Heart right ventricle (tissue), 16 donors: ENCODE measurements at regions not wholly inside any gene's neighbourhood (a gene's known extent, or its start where the extent isn't known, plus 50 kb on each side); places are given as distances from the start of the nearest gene placed in this dataset.

Source experiments
- ATAC-seq, 8 donors: fragments of 200-7000 bp; cut with Tn5 transposase; one replicate each; pipeline ENCODE4 v1.9.1; 2020; ENCODE audit warnings: mild to moderate bottlenecking in 8 of 8, moderate library complexity in 8 of 8, moderate number of reproducible peaks in 1 of 8
- DNase-seq, 2 donors: peaks; one replicate each; pipeline ENCODE4 v3.0.0-alpha.2; 2020
- H3K27ac ChIP-seq, 10 donors: fragments of 200-600 bp; sonication (generic) in 2 of 10; one replicate each; pipeline versions ENCODE4 v1.5.0 to v1.8.0; 2020 to 2022; ENCODE audit warnings: mild to moderate bottlenecking in 3 of 10
- H3K27me3 ChIP-seq, 7 donors: fragments of 200-600 bp; one replicate each; pipeline ENCODE4 v1.8.0; 2021 to 2022; ENCODE audit warnings: mild to moderate bottlenecking in 2 of 7
- H3K36me3 ChIP-seq, 9 donors: fragments of 200-600 bp; sonication (generic) in 1 of 9; one replicate each; pipeline versions ENCODE4 v1.5.0 to v1.8.0; 2020 to 2022; ENCODE audit warnings: mild to moderate bottlenecking in 2 of 9
- H3K4me1 ChIP-seq, 9 donors: fragments of 200-600 bp; sonication (generic) in 1 of 9; one replicate each; pipeline versions ENCODE4 v1.5.0 to v1.8.0; 2020 to 2022; ENCODE audit warnings: mild to moderate bottlenecking in 4 of 9
- H3K4me3 ChIP-seq, 10 donors: fragments of 200-600 bp; sonication (generic) in 2 of 10; one replicate each; pipeline versions ENCODE4 v1.5.0 to v1.8.0; 2020 to 2022; ENCODE audit warnings: mild to moderate bottlenecking in 7 of 10, moderate library complexity in 2 of 10
- H3K9me3 ChIP-seq, 11 donors: fragments of 200-600 bp in 10 of 11; sonication (generic) in 2 of 11; one replicate each; pipeline versions ENCODE4 v1.5.0 to v1.8.0; 2013 to 2022; ENCODE audit warnings: mild to moderate bottlenecking in 2 of 11, control low read depth in 1 of 11, moderate library complexity in 1 of 11
- WGBS, 2 donors: extraction: QIAGEN DNeasy Blood & Tissue Kit; methylation state at CpG; one replicate each; pipeline ENCODE4 v1.1.7; 2013; ENCODE audit warnings: inconsistent platforms in 1 of 2; 5-methylcytosine and 5-hydroxymethylcytosine counted together
- intact Hi-C, 10 donors: fragments of 100-400 bp; cut with DNase I; formaldehyde crosslinking; loops; one replicate each; pipeline versions ENCODE4 v1.11.1 to v1.14.2; 2022
- TF ChIP-seq, protein P1 (sequence below), 9 donors: fragments of 200-600 bp; sonication (generic) in 2 of 9; IDR thresholded peaks; one replicate each; pipeline versions ENCODE4 v1.5.0 to v1.8.0; 2021 to 2022; ENCODE audit warnings: antibody characterized with exemption in 9 of 9, mild to moderate bottlenecking in 5 of 9, moderate library complexity in 1 of 9
- donor health status: Arrhythmogenic right ventricular cardiomyopathy.
- donor health status: ischemic (EF 13 %, LVEDD 7.1; RV severe dilation, severe dysfunction).
- donor health status: healthy with polysubstance abuse.
- donor health status: DM: no; HTN: yes; CAD: no.
- donor health status: DM: no; HTN: no; CAD: no.
- donor health status: ischemic (EF 25% LVEDD 6.9; RV normal size, moderate dysfunction).
- donor health status: ischemic (EF 25% LVEDD 5.7; RV mildly dilated, moderate dysfunction).
- donor health status: healthy.
- donor health status: DM: yes; HTN: yes; CAD: no.
- donor health status: Ischemic cardiomyopathy.
- donor health status: ischemic (EF 35%, LVEDD 5.7; RV mildly dilated, moderate dysfunction).
- donor health status: nonischemic (EF 11% LVEDD 7.7; RV severe dilation, severe dysfunction).
- donor health status: DM: yes; HTN: yes; CAD: no.
- donor health status: PGD.
- donor health status: ischemic (EF 29% LVEDD 5.4; RV normal size, mild dysfunction).
- donor health status: nonischemic (EF 23%, LVEDD 6.1; RV moderate dilation, normal function).

- WGBS, 2 donors, result 88 to 90% methylated on average over 1 of the region's 1 CpG
- intact Hi-C loops, result no loop called here
- Histone ChIP-seq H3K9me3 (peaks cover 0 to 5% (median 0%) of the 10 kb centered on the region in 11 donors), H3K27me3 (peaks cover 0 to 6% (median 0%) of the 10 kb centered on the region in 7 donors), H3K36me3 (no peaks in the 10 kb centered on the region), H3K4me1 (peaks cover 0 to 7% (median 0%) of the 10 kb centered on the region in 9 donors), H3K27ac (no peak overlapping the region), H3K4me3 (no peak overlapping the region)
- ATAC-seq (no peak), DNase-seq (no peak)
- TF ChIP-seq, protein P1, sequence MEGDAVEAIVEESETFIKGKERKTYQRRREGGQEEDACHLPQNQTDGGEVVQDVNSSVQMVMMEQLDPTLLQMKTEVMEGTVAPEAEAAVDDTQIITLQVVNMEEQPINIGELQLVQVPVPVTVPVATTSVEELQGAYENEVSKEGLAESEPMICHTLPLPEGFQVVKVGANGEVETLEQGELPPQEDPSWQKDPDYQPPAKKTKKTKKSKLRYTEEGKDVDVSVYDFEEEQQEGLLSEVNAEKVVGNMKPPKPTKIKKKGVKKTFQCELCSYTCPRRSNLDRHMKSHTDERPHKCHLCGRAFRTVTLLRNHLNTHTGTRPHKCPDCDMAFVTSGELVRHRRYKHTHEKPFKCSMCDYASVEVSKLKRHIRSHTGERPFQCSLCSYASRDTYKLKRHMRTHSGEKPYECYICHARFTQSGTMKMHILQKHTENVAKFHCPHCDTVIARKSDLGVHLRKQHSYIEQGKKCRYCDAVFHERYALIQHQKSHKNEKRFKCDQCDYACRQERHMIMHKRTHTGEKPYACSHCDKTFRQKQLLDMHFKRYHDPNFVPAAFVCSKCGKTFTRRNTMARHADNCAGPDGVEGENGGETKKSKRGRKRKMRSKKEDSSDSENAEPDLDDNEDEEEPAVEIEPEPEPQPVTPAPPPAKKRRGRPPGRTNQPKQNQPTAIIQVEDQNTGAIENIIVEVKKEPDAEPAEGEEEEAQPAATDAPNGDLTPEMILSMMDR (IDR thresholded peaks at IDR 0.05), result no peak
These were observed 163.4 kb upstream of the PUM3 start for GRCh38 chr9:3007326-3007725.

- Histone ChIP-seq H3K36me3 (no peaks in the 10 kb centered on the region), H3K27me3 (peaks cover 0 to 6% (median 0%) of the 10 kb centered on the region in 7 donors), H3K4me3 (no peak overlapping the region), H3K27ac (no peak overlapping the region), H3K4me1 (peaks cover 0 to 7% (median 0%) of the 10 kb centered on the region in 9 donors), H3K9me3 (peaks cover 0 to 5% (median 0%) of the 10 kb centered on the region in 11 donors)
- ATAC-seq, result no peak
- TF ChIP-seq, protein P1 (IDR thresholded peaks at IDR 0.05), result no peak
- DNase-seq, result no peak
- intact Hi-C loops, result no loop called here
These were observed 163.0 kb upstream of the PUM3 start for GRCh38 chr9:3006851-3007250.

DNA sequence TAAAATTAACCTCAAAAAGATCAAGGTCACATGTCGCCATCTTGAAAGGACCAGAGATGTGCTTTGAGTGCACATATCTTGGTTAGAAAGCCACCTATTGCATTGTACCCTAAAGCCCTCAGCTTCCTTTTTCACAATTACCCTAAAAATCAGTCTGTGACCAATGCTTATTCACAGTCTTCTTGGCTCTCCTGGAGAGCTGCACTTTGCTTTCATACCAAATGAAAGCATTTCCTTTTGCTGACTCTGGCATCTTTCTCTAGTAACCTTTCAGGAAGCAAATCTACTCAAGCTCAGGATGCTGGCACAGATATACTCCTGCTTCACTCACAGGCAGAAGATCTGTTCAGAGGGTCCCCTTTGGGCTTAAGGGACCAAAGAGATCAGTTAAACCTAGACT, 160.7 kb upstream of the PUM3 start:
- intact Hi-C loops, result no loop called here
- Histone ChIP-seq H3K4me3 (no peak overlapping the region), H3K9me3 (peaks cover 0 to 5% (median 0%) of the 10 kb centered on the region in 11 donors), H3K27me3 (peaks cover 0 to 16% (median 0%) of the 10 kb centered on the region in 7 donors), H3K36me3 (no peaks in the 10 kb centered on the region), H3K4me1 (peaks cover 0 to 7% (median 0%) of the 10 kb centered on the region in 9 donors), H3K27ac (no peak overlapping the region)
- TF ChIP-seq, protein P1 (IDR thresholded peaks at IDR 0.05), result no peak
- 77 to 84% methylated on average over 1 of the region's 1 CpG for WGBS, 2 donors
- ATAC-seq (no peak), DNase-seq (no peak)

DNA sequence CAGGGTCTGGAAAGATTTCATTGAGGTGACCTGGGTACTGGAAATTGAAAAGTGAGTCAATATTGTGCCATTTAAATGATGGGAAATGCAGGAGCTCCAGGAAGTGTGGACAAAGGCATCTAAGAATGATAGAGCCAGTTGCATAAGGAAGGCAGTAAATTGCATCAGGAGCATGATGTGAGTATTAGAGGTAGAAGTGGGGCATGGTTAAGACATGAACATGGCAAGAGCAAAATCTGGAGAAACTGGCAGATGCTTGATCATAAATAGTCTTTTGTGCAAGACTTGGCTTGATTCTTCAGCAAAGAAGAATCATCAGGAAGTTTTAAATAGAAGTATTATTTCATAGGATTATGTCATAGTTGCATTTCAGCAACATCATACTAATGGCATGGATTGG, 157.4 kb upstream of the PUM3 start:
- H3K4me3 ChIP-seq, result no peak overlapping the region
- H3K27me3 ChIP-seq, result peaks cover 0 to 16% (median 0%) of the 10 kb centered on the region in 7 donors
- no peak for DNase-seq
- H3K36me3 ChIP-seq, result no peaks in the 10 kb centered on the region
- no peaks in the 10 kb centered on the region for H3K4me1 ChIP-seq
- no peak for ATAC-seq
- no peaks in the 10 kb centered on the region for H3K9me3 ChIP-seq
- H3K27ac ChIP-seq, result no peak overlapping the region
- TF ChIP-seq, protein P1 (IDR thresholded peaks at IDR 0.05), result no peak
- intact Hi-C loops, result no loop called here
